Erythroblast (primary cell): ENCODE measurements at regions not wholly inside any gene's neighbourhood (a gene's known extent, or its start where the extent isn't known, plus 50 kb on each side); places are given as distances from the start of the nearest gene placed in this dataset.

Source experiments
- GATA1 ChIP-seq: IDR thresholded peaks from 2 replicates; pipeline ENCODE4 v1.6.1; 2011; ENCODE audit warnings: low read depth, mild to moderate bottlenecking, control low read depth, low read length, moderate library complexity
- POLR2A ChIP-seq: IDR thresholded peaks from 2 replicates; pipeline ENCODE4 v1.6.1; 2011; ENCODE audit warnings: mild to moderate bottlenecking, low read length

GRCh38 chr5:84606784-84607183 lies 222.1 kb upstream of the EDIL3 start:
- no peak for TF ChIP-seq POLR2A
- no peak for TF ChIP-seq GATA1
